ENCODE measurements at regions not wholly inside any gene's neighbourhood (a gene's known extent, or its start where the extent isn't known, plus 50 kb on each side); places are given as distances from the start of the nearest gene placed in this dataset.

DNA sequence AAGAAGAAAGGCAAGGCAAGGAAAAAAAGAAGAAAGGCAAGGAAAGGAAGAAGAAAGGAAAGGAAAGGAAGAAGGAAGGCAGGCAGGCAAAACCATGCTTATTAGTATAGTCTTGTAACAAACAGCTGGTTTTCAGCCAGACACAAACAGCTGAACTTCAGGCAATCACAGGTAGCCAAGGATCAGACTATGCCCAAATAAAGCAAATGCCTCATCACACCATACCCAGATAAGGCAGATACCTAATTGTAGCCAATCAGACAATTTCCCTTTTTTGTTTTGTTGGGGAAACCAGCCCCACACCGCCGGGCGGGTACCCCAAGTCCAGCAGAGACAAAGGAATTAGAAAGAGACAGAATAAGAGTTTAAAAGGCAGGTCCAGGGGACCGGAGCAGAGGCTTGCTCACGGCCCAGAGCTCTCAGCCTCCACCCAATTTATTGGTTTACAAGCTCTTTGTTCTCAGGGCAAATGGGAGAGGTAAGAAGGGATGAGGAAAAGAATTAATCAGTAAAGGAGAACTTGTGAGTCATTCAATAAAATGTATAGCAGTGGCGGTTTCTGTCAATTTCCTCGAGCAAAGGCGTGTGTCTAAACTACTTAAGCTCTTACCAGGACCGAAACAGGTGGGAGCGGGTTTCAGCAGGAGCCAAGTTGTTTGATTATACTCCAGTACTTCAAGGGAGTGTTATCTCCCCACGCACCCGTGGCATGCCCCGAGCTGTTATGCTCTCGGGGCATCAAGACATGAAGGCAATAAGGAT lies 886.8 kb downstream of the KCNT2 start:
- DNase-seq (ENCODE audit: low read depth) = no peak
- TF ChIP-seq, protein P1, sequence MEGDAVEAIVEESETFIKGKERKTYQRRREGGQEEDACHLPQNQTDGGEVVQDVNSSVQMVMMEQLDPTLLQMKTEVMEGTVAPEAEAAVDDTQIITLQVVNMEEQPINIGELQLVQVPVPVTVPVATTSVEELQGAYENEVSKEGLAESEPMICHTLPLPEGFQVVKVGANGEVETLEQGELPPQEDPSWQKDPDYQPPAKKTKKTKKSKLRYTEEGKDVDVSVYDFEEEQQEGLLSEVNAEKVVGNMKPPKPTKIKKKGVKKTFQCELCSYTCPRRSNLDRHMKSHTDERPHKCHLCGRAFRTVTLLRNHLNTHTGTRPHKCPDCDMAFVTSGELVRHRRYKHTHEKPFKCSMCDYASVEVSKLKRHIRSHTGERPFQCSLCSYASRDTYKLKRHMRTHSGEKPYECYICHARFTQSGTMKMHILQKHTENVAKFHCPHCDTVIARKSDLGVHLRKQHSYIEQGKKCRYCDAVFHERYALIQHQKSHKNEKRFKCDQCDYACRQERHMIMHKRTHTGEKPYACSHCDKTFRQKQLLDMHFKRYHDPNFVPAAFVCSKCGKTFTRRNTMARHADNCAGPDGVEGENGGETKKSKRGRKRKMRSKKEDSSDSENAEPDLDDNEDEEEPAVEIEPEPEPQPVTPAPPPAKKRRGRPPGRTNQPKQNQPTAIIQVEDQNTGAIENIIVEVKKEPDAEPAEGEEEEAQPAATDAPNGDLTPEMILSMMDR (conservative IDR thresholded peaks at IDR 0.05; ENCODE audit: low read depth, low read length) = no peak
- no peak overlapping the region for H3K4me3 ChIP-seq (ENCODE audit: low read depth, low read length)

DNA sequence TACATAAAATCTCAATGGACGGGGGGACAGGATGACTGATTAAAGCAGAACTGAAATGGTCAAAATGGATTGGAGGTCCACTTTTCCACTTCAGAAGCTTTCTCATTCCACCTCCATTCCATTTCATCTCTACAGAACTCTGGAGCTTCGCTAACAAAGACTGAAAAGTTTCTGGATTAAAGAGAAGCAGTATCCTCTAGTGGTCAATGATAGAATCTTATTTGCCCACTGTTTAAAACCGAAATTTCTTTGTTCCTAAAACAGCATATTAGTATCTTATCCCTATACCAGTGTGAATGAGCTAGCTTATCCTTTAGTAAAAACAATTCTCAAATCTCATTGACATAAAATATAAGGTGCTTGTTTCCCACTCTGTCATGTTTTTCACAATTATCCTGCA lies 890.6 kb downstream of the KCNT2 start:
- no peak overlapping the region for H3K4me3 ChIP-seq (ENCODE audit: low read depth, low read length)
- TF ChIP-seq, protein P1 (conservative IDR thresholded peaks at IDR 0.05; ENCODE audit: low read depth, low read length) = peak; percentile 49
- no peak for DNase-seq (ENCODE audit: low read depth)

DNA sequence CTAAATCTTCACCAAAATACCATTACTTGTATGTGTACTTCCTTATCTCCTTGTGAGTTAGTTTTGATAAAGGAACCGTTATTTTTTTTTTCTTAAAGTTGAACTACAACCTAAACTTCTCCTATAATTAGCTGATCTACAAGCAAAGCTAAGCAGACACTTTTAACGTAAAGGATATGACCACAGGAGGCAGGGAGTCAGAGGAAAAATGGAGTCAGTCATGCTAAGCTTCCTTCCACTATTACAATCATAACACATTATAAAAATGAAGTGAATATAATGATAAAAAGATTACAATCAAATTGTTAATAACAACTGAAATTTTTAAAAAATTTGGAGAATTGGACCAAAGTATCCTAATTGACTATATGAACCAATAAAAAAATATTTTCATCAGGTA lies 892.6 kb downstream of the KCNT2 start:
- no peak for DNase-seq (ENCODE audit: low read depth)
- TF ChIP-seq, protein P1 (conservative IDR thresholded peaks at IDR 0.05; ENCODE audit: low read depth, low read length) = no peak

DNA sequence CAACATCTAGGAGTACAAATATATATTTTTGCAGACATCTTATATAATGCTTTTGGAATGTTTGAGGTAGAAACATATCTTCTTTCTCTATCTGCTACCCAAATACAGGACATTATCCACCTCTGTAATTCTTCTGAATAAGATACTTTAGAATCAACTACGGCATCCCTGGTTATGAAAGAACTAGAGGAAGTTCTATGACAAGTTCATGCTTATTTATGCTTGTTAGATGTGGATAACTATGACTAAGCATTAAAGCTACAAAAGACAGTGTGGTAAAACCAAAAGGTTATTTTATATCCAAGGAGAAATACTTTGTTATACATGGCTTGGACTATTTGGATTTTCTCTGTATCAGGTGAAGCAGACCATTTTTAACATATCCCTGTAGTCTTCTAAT lies 894.0 kb downstream of the KCNT2 start:
- DNase-seq (ENCODE audit: low read depth) = no peak
- TF ChIP-seq, protein P1 (conservative IDR thresholded peaks at IDR 0.05; ENCODE audit: low read depth, low read length) = no peak
- no peak overlapping the region for H3K4me3 ChIP-seq (ENCODE audit: low read depth, low read length)

More for the DNA sequence above, 892.6 kb downstream of the KCNT2 start:
- H3K4me3 ChIP-seq (ENCODE audit: low read depth, low read length) = no peak overlapping the region

DNA sequence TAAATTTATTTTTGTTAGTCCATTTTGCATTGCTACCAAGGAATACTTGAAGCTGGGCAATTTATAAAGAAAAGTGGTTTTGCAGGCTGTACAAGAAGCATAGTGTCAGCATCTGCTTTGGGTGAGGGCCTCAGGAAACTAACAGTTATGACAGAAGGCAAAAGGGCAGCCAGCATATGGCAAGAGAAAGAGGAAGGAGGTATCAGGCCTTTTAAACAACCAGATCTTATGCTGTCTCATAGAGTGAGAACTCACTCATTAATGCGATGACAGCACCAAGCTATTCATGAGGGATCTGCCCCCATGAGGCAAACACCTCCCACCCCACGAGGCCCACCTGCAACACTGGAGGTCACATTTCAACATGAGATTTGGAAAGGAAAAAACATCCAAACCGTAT lies 898.4 kb downstream of the KCNT2 start:
- TF ChIP-seq, protein P1 (conservative IDR thresholded peaks at IDR 0.05; ENCODE audit: low read depth, low read length) = no peak
- no peak for DNase-seq (ENCODE audit: low read depth)

DNA sequence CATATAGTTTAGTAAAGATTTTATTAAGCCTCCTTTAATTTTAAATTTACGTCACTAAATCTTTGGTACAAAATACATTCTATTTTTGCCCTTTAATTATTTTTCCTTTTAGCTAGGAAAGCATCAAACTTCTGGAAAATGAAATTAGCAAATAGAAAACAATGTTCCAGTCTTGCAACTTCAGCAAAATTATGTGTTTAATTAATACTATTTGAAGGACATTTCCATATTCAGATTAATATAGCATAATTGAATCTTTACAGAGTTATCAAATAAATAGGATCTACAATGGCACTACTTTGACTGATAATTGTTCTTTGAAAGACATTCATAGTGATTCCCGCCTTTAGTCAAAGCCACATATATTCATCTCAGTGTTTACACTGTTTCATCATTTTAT lies 904.2 kb downstream of the KCNT2 start:
- no peak overlapping the region for H3K4me3 ChIP-seq (ENCODE audit: low read depth, low read length)
- TF ChIP-seq, protein P1 (conservative IDR thresholded peaks at IDR 0.05; ENCODE audit: low read depth, low read length) = no peak
- no peak for DNase-seq (ENCODE audit: low read depth)

More for the DNA sequence above, 898.4 kb downstream of the KCNT2 start:
- no peak overlapping the region for H3K4me3 ChIP-seq (ENCODE audit: low read depth, low read length)

DNA sequence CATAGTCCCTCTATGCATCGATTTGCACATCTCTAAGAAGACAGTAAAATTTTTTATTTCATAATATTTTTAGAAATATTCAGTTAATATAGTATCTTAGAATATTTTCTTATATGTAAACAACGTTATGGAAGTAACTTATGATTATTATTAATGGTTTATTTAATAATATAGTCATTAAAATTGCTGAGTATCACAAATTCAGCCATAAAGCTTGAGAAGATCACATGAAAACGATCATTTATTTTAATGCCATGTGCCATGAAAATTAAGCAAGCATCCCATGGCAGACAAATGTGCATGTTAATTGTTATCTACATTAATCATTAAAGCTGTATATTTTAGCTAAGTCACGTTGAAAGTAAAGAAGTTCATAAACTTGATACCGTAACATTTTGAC lies 907.1 kb downstream of the KCNT2 start:
- TF ChIP-seq, protein P1 (conservative IDR thresholded peaks at IDR 0.05; ENCODE audit: low read depth, low read length) = no peak
- DNase-seq (ENCODE audit: low read depth) = no peak
- H3K4me3 ChIP-seq (ENCODE audit: low read depth, low read length) = no peak overlapping the region

Data from epithelial cell of proximal tubule (primary cell).